Osteocyte (in vitro differentiated cells): ENCODE measurements at regions not wholly inside any gene's neighbourhood (a gene's known extent, or its start where the extent isn't known, plus 50 kb on each side); places are given as distances from the start of the nearest gene placed in this dataset.
A peak's percentile ranks its signal among the peaks of the same experiment; 100 is the strongest.

Experiments used
- DNase-seq: peaks from one replicate; pipeline ENCODE4 v3.0.0; 2021; ENCODE audit warnings: mixed read lengths; ENCODE audit not compliant: unreplicated experiment; ENCODE audit errors: extremely low spot score
- H3K27ac Mint-ChIP-seq: one replicate; pipeline ENCODE4 v1.8.0; 2021; ENCODE audit warnings: mild to moderate bottlenecking, mixed read lengths; ENCODE audit not compliant: unreplicated experiment
- H3K27me3 Mint-ChIP-seq: one replicate; pipeline ENCODE4 v1.8.0; 2021; ENCODE audit warnings: mixed read lengths; ENCODE audit not compliant: unreplicated experiment
- H3K36me3 Mint-ChIP-seq: one replicate; pipeline ENCODE4 v1.8.0; 2021; ENCODE audit warnings: mixed read lengths; ENCODE audit not compliant: unreplicated experiment
- H3K4me1 Mint-ChIP-seq: one replicate; pipeline ENCODE4 v1.8.0; 2021; ENCODE audit warnings: mixed read lengths; ENCODE audit not compliant: unreplicated experiment
- H3K4me3 Mint-ChIP-seq: one replicate; pipeline ENCODE4 v1.8.0; 2021; ENCODE audit warnings: mild to moderate bottlenecking, moderate library complexity, mixed read lengths; ENCODE audit not compliant: unreplicated experiment
- H3K9me3 Mint-ChIP-seq: one replicate; pipeline ENCODE4 v1.8.0; 2021; ENCODE audit warnings: mixed read lengths; ENCODE audit not compliant: unreplicated experiment
- CTCF ChIP-seq: fragments of 200-600 bp; sonication (generic); IDR thresholded peaks from 2 replicates; pipeline ENCODE4 v1.5.0; 2021; ENCODE audit warnings: antibody characterized with exemption, mild to moderate bottlenecking, moderate library complexity

DNA sequence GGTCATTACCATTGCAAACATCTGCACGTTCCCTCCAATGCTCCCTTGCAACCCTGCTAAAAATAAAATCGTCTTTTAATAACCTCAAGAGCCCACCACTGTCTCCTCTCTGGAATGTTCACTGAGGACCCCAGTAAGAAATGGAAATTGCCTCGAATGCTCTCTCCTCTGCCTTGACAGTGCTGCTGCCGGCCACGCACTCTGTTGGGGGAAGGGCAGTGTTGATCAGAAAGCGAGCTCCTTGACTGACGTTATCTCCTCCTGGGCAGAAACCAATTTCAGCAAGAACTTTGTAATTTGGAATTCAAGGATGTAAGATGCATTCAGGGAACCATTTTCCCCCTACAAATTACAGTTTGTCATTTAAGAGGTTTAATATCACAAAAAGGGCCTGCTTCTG is 718.5 kb downstream of the UQCRFS1 start:
- H3K27ac Mint-ChIP-seq = no peak overlapping the region
- H3K4me3 Mint-ChIP-seq = no peak overlapping the region
- H3K36me3 Mint-ChIP-seq = no peaks in the 10 kb centered on the region
- no peaks in the 10 kb centered on the region for H3K27me3 Mint-ChIP-seq
- no peak for TF ChIP-seq CTCF
- H3K4me1 Mint-ChIP-seq = peaks cover 7% of the 10 kb centered on the region
- H3K9me3 Mint-ChIP-seq = no peaks in the 10 kb centered on the region
- DNase-seq = no peak

DNA sequence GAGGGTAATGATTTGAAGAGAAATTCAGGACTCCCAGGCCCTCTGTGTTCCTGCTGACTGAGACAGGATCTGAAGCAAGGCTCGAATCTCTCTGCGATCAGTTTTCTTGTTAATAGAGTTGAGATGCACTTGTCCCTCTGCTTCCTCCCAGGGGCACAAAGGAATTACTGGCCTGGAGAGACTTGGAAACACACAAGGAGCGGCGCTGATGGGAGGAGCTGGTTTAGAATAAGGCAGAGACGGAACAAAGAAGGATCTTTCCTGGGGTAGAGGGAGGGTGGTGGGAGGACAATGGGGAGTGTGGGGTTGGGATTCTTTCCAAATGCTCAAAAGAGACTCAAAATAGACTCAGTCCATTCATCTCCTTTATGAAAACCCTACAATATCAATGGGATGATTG is 719.1 kb downstream of the UQCRFS1 start:
- DNase-seq = no peak
- no peak overlapping the region for H3K27ac Mint-ChIP-seq
- peaks cover 7% of the 10 kb centered on the region for H3K4me1 Mint-ChIP-seq
- H3K27me3 Mint-ChIP-seq = no peaks in the 10 kb centered on the region
- no peak overlapping the region for H3K4me3 Mint-ChIP-seq
- no peaks in the 10 kb centered on the region for H3K36me3 Mint-ChIP-seq
- H3K9me3 Mint-ChIP-seq = no peaks in the 10 kb centered on the region
- TF ChIP-seq CTCF = no peak

- H3K9me3 Mint-ChIP-seq = no peaks in the 10 kb centered on the region
- peaks cover 7% of the 10 kb centered on the region for H3K4me1 Mint-ChIP-seq
- H3K27ac Mint-ChIP-seq = no peak overlapping the region
- H3K36me3 Mint-ChIP-seq = no peaks in the 10 kb centered on the region
- no peak for TF ChIP-seq CTCF
- H3K4me3 Mint-ChIP-seq = no peak overlapping the region
- no peak for DNase-seq
- no peaks in the 10 kb centered on the region for H3K27me3 Mint-ChIP-seq
These were observed 720.3 kb downstream of the UQCRFS1 start for GRCh38 chr19:28492621-28493020.

- no peak for DNase-seq
- Mint-ChIP-seq H3K4me3 (no peak overlapping the region), H3K9me3 (no peaks in the 10 kb centered on the region), H3K36me3 (no peaks in the 10 kb centered on the region), H3K27ac (no peak overlapping the region), H3K4me1 (peaks cover 7% of the 10 kb centered on the region), H3K27me3 (no peaks in the 10 kb centered on the region)
- no peak for TF ChIP-seq CTCF
These were observed 720.8 kb downstream of the UQCRFS1 start for GRCh38 chr19:28492201-28492600.

GRCh38 chr19:28489776-28490175 is 723.2 kb downstream of the UQCRFS1 start:
- Mint-ChIP-seq H3K36me3 (no peaks in the 10 kb centered on the region), H3K27me3 (no peaks in the 10 kb centered on the region), H3K4me3 (no peak overlapping the region), H3K4me1 (peaks cover 7% of the 10 kb centered on the region), H3K27ac (peak overlapping the region; percentile 60), H3K9me3 (no peaks in the 10 kb centered on the region)
- no peak for TF ChIP-seq CTCF
- DNase-seq = no peak
